Limb (tissue), 2 donors: ENCODE measurements at regions not wholly inside any gene's neighbourhood (a gene's known extent, or its start where the extent isn't known, plus 50 kb on each side); places are given as distances from the start of the nearest gene placed in this dataset.
A peak's percentile ranks its signal among the peaks of the same experiment; 100 is the strongest.

Experiments
- DNase-seq, 2 donors: peaks; one replicate each; pipeline ENCODE4 v3.0.0-alpha.2; 2016; ENCODE audit errors: extremely low spot score in 2 of 2

DNA sequence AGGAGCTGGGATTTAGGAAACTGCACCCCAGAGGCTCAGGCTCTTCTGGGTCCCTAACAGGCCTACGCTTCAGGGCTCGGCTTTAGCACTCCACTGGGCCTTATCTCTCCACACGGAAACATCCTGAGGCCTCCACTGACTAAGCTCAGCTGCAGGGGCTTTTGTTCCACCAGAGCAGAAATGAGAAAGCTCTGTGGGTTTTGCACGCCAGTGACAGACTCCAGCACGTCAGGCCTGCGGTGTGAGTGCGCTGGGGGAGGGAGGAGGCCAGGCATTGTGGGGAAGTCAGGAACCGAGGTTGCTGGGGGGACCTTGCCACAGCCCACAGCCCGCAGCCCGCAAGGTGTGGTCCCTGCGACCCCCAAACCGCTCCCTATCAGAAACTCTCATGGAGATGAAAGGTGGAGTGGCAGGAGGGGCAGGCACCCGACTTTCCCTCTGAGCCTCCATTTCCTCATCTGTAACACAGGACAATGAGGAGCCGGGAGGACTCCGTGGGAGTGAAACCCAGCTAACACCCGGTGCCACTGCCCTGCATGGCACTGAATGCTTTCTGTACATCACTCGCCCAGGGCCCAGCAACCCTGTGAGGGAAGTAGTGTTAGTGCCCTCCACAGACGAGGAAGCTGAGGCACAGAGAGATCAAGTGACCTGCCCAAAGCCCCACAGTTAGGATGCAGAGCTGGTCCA, 106.5 kb downstream of the TPRA1 start:
- peak in 1 of 2 donors; percentile 12 for DNase-seq

DNA sequence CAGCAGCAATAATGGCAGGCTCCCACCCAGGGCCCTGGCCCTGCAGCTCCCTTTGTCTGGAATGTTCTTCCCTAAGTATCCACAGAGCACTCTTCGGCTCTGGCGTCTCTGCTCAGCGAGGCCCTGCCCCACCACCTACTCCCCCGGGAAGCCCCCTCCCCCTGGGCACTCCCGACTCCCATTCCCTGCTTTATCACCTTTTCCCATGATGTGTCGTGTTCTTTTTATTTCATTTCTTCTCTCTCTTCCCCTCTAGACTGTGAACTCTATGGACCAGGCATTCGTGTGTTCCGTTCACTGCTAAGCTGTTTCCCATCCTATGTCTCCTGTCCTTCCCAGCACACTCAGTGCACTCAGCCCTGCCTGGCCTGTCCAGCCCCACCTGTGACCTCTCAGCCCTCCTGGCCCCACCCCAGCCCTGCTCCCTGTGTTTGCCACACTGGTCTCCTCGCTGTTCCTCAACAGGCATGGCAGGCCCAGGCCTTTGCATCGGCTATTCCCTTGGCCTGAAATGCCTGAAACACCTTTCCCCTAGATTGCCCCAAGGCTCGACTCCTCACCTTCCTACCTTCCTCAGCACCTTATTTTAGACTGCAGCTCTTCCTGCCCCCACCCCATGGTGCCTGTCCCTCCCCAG, 107.4 kb downstream of the TPRA1 start:
- peak in 1 of 2 donors; percentile 15 for DNase-seq

DNA sequence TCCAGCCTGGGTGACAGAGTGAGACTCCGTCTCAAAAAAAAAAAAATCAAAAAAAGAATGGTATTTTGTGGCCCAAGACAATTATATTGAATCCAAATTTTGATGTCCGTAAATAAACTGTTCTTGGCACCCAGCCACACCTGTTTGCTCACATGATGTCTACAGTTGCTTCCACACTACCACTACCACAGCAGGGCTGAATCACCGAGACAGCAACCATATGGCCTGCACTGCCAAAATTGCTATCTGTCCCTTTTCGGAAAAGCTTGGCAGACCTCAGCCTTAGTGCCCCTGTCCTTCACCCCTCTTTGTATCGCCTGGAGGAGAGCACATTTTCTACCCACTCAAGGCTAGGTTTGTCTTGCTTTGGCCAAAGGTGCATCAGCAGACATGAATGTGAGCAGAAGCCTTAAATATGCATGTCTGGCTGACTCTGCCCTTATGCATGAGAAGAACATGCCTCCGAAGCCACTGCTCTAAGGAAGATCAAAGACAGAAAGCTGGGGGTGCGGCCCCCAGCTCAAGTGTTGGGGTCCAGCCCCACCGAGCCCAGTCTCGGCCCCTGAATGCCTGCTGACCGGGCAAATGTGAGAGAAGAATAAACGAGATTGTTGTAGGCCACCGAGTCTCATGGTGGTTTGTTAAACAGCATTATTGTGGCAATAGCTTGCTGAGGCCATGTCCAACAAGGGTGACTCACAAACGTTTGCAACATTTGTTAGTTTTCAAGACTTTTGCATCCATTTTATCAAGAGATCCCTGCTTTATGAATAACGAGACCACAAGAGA, 108.1 kb downstream of the TPRA1 start:
- DNase-seq: no peak

DNA sequence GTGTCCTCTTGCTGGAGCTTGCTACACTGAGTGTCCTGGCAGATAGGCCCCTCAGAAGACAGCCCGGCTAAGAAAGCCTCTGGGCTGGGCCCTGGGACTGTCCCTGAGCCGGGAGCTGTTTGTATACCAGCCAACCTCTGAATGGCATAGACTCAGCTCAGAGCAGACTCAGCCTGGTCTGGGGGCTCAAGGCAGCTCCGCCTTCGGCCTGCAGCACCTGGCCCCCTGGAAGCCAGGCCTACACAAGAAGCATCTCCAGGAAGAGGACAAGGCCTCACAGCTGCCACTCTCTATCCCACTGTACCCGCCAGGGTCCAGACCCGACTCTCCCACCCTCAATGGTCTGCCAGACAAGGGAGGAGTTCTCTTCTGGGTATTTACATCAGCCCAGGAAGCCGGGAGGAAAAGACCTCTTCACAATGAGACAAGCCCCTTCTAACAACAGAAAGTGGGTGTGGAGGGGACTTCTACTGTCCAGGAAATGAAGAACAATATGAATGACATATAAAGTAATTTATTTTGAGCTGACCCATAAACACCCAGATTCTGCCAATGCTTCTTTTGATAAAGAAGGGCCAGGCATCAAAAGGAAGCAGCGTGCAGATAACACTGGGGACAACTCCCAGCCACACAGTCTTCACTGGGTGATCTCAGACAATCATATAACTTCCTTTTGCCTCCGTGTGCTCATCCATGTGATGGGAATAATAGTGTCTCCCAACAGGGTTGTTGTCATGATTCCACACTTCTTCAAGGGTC, 110.2 kb downstream of the TPRA1 start:
- no peak for DNase-seq

DNA sequence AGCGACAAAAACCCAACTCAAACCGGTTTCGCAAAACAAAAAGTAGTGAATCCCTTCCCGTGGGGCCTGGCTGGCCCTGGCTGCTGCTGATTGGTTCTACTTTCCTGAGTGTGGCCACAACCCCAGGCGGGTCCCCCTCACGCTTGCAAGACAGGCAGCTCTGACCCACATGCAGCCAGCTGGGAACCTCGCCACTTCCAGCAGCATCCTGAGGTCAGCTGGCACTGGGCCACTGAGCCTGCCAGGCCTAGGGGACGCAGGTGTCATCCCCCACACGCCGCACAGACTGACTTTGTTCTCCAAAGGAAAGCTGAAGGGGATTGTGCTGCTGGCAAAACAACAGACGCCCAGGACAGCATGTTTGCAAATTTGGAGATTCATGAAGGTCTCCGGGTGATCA, 111.1 kb downstream of the TPRA1 start:
- DNase-seq: peak in 1 of 2 donors; percentile 55

DNA sequence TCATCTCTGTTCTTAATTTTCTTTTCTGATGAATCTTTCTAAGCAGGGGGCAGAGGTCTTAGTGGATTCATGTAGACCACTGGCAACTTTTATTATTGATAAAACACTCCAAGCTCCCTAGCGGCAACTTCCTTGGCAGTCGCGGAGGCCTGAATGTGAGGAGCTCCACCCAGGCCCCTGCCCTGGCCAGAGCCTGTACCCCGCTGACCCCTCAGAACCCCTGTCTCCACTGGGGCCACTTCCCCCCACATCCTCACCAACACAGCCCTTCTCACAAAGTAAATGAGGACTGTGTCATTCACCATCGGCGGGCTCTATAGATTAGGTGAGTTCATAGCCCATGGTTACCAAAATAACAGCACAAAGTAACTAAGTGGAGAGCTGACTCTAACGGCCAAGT, 111.6 kb downstream of the TPRA1 start:
- no peak for DNase-seq

DNA sequence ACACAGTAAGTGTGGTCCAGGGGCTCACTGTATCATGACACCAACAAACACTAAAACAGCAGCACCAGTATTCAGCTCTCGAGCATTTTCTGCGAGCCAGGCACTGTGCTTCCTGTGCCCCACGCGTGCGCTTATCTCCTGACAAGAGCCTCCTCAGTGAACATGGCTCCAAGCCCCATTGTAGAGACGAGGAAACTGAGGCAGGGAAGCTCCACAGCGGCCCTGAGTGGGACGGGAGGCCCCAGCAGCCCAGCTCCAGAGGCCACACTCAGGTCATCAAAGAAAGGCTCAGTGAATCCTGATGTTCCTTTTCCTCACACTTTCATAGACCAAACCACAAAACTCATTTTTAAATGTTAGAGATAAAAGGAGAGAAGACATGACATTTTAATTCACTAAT, 113.1 kb downstream of the TPRA1 start:
- no peak for DNase-seq

DNA sequence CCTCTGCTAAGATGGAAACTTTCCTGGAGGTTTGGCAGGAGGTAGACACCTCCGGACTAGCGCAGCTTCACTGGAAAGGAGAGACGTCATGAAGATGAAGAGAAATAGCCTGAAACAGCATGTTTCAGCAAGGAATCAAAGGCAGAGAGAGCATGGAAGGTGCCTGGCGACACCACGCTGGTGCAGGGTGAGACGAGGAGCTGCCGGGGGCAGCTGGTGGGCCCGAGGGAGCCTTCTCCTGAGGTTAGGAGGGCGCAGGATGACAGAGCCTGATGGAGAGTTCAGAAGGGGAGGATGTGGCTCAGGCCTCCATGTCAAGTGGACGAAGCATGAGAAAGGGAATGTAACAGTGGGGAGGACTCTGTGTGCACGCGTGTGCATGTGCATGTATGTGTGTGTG, 113.6 kb downstream of the TPRA1 start:
- DNase-seq: no peak

DNA sequence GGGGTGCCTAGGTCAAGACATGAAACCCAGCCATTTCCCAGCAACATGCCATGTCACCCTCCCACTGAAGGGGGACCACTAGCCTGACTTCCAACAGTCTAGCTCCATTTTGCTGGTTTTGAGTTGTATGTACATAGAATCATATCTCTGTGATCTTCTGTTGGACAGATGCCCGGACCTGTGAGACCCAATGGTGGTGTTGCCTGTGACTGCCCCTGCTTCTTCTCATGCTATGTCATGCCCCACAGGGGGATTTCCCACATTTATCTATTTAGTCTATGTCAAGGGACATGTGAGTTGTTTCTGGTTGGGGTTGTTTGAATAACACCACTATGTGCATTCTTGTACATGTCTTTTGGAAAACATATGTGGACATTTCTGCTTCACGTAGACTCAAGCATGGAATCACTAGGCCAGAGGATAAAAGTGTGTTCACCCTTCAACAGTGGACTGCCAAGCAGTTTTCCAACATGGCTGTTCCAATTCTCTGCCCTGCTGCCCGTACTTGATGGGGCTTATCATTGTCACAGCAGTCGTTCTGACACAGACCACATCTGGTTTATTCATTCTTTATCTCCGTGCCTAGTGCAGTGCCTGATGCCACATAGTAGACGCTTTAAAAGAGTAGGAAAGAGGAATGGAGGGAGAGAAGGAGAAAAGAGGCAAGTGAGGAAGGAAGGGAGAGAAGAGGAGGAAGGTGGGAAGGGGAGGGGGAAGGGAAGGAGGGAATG, 114.4 kb downstream of the TPRA1 start:
- no peak for DNase-seq

DNA sequence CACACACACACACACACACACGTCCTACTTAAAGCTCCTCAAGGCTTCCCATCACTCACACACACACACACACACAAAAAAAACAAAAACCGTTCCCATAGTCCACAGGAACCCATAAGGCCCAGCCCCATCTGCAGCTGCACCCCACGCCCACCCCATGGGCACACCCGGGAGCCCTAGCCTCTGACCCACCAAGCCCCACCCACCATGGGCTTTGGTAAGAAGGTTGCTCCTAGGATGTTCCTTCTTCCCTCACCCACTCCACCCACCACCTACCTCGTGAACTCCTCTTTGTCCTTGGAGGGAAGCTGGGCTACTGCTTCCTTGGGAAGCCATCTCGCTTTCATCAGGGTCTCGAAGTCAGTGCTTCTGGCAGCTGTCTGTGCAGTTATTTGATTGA, 115.1 kb downstream of the TPRA1 start:
- DNase-seq: no peak

DNA sequence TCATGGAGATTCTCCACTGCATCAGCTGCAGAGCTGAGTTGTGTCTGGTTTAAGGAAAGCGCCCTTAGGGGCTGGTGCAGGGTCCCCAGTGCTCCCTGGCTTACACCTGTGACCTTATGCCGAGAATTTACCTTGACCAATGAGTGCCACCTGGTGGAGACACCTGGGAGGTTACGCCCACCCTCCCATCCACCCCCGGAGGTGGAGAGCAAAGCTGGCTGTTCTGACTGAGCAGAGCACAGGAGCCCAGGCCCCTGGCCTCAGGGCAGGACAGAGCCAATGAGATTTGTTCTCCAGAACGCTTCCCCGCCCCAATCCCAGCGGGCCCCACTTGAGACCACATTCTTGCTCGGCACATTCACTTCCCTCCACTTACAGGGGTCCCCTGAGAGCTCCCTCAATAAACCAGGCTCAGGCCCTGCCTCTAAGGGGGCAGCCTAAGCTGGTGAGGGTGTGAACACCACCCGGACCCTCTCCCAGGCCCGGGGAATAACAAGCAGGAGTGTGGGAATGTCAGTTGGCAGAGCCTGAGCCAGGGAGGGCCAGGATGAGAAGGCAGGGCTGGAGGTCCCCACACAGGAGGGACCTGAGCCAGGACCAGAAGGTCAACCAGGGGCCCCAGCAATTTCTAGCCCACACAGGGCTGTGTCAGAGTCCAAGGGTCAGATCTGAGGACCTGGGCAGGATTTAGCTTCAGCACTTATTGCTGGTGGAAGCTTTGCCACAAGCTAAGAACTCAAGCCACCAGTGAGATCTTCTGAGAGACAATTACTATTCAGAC, 117.1 kb downstream of the TPRA1 start:
- DNase-seq: no peak

DNA sequence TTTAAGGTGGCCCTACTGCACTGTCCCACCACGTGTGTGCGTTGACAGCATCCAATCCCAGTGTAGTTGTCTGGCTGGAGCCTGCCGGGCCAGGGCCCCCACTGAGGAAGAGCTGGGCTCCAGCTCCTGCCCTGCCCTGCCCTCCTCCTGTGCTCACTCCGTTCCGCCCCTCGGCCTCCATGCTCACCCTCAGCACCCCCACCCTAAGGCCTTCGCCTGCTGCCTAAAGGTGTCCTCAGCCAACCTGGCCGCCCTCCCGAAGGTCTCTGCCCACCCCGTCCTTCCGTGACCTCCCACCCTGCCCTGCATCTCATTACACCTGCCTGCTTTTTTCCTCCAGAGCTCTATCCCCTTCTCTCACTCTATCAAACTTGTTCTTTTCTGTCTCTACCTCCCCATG, 118.0 kb downstream of the TPRA1 start:
- DNase-seq: no peak

DNA sequence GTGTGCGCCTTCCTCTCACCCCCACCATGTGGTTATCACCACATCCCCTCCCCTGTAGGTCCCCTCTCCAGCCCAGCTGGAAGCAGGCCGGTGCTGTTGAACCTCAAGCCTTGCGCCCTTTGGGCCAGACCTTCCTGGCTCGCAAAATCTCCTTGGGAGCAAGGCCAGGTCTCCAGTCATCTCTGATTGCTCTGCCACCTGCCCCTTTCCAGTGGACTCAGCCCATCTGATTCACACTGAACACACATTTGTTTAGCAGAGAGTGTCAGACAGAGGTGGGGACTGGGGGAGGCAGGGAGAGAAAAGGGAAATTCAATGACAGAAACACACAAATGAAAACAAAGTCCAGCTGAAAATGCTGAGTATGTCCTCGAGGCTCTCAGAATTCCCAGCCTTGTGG, 119.4 kb downstream of the TPRA1 start:
- DNase-seq: no peak

DNA sequence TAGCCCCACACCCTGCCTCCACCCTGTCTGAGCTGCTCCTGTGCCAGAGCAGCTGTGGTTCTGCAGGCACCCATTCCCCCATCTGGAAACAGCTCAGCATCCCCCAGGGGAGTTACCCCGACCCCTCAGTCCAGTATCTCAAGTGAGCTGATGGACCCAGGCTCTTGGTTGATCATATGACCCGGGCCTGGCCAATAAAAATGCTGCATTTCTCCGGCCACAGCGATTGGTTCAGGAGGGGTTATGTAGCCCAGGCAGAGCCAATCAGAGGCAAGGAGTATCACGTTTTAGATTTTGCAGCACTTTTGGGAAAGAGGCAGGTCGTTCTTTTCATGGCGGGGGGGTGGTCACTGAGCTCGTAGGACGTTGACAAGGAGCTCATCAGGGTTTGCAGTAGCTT, 120.8 kb downstream of the TPRA1 start:
- no peak for DNase-seq

DNA sequence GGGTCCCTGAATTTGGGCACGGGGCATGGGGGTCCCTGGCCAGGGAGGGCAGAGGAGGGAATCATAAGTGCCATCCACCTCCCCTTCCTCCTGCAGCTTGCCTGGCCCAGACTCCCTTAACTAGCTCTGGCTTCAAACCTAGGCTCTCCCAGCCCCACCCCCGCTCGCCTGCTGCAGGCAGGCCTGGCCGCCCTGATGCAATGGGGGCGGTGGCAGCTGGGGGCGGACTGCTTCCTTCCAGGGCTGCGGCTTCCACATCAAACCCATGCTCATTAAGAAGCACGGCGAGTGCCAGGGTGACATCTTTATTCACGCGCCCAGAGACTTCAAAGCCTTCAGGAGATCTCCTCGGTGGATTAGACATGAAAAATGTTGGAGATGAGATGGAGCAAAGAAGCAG, 123.1 kb downstream of the TPRA1 start:
- DNase-seq: no peak

DNA sequence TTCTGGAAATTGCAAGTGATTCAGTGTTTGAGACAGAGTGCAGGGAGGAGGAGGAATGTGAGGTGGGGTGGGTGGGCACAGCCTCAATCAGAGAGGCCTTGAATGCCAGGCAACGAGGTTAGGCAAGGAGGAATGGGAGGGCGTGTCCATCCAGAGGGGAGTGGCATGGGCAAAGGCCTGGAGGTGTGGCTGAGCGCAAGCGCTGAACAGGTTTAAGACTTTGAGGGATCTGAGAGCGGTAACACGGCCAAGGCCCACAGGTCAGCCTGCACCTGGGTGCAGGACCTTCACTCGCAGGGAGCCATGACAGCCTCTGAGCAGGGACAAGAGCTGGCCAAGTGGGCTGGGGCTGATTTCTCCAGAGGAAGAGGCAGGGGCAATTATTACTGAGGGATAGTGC, 125.9 kb downstream of the TPRA1 start:
- DNase-seq: no peak

DNA sequence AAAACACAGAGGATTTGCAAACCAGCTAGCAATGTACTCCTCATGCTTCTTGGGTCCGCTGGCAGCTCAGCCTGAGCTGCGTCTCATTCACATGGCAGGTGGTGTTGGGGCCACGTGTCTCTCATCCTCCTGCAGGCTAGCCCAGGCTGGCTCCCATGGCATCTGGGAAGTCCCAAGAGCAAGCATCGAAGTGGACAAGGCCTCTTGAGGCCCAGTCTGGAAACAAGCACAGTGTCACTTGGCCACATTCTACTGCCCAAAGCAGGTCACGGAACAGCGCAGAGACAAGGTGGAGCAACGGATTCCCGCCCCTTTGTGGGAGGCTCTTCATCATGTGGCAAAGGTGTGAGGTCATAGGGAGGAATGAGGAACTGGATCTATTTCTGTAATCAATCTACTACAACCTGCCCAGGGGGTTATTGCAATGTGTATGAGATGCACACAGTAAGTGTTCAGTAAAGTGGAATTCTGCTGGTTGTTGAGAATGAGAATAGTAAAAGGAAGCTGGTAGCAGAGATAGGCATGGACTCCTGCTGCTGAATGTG, 128.3 kb downstream of the TPRA1 start:
- DNase-seq: no peak

DNA sequence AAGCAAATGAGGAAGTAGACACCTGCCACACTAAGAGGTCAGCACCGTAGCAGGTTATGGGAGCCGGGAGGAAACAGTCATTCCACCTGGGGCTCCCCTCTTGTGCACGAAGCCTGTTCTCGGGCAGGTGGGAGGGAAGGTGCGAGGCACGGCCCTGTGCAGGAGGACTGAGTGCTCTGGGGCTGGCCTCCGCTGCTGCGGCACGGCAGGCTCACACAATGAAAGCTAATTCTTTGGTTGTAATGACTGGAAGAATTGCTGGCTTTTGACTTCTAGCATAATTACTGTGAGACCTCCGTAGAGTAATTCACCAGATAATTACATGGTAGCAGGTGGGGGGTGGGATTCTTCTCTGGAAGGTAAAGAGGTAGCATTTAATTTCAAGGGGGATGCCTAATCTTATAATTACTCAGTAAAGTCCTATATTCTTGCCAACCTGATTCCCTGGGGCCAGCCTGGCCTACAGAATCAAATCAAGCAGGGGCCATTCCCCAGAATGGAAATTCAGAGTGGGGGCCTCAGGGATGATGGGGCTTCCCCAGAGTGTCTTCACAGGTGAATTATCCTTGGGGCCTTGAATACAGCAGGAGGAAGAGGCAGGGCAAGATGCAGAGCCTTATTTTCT, 129.1 kb downstream of the TPRA1 start:
- no peak for DNase-seq

DNA sequence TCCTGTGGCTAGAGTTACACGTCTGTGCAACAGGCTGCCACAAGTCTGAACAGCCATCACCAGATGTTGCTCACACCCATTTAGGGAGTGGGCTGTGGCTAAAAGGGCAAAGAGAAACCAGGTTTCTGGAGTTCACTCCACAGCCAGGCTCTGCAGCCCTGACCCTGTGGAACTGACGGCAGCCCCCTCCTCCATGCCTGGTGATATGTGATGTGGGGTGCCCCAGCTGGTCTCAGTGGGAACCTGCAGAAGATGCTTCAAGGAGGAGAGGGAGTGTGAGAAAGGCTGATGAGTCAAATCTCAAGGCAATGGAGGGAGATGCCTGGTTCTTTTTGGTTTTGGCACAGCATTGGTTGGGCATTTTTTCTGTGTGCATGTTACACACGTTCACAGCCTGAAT, 130.6 kb downstream of the TPRA1 start:
- DNase-seq: no peak
